Osteocyte (in vitro differentiated cells): ENCODE measurements at regions not wholly inside any gene's neighbourhood (a gene's known extent, or its start where the extent isn't known, plus 50 kb on each side); places are given as distances from the start of the nearest gene placed in this dataset.

Source experiments
- DNase-seq: peaks from one replicate; pipeline ENCODE4 v3.0.0; 2021; ENCODE audit warnings: mixed read lengths; ENCODE audit not compliant: unreplicated experiment; ENCODE audit errors: extremely low spot score
- H3K27ac Mint-ChIP-seq: one replicate; pipeline ENCODE4 v1.8.0; 2021; ENCODE audit warnings: mild to moderate bottlenecking, mixed read lengths; ENCODE audit not compliant: unreplicated experiment
- H3K27me3 Mint-ChIP-seq: one replicate; pipeline ENCODE4 v1.8.0; 2021; ENCODE audit warnings: mixed read lengths; ENCODE audit not compliant: unreplicated experiment
- H3K36me3 Mint-ChIP-seq: one replicate; pipeline ENCODE4 v1.8.0; 2021; ENCODE audit warnings: mixed read lengths; ENCODE audit not compliant: unreplicated experiment
- H3K4me1 Mint-ChIP-seq: one replicate; pipeline ENCODE4 v1.8.0; 2021; ENCODE audit warnings: mixed read lengths; ENCODE audit not compliant: unreplicated experiment
- H3K4me3 Mint-ChIP-seq: one replicate; pipeline ENCODE4 v1.8.0; 2021; ENCODE audit warnings: mild to moderate bottlenecking, moderate library complexity, mixed read lengths; ENCODE audit not compliant: unreplicated experiment
- H3K9me3 Mint-ChIP-seq: one replicate; pipeline ENCODE4 v1.8.0; 2021; ENCODE audit warnings: mixed read lengths; ENCODE audit not compliant: unreplicated experiment
- TF ChIP-seq, protein P1 (sequence below): fragments of 200-600 bp; sonication (generic); IDR thresholded peaks from 2 replicates; pipeline ENCODE4 v1.5.0; 2021; ENCODE audit warnings: antibody characterized with exemption, mild to moderate bottlenecking, moderate library complexity

DNA sequence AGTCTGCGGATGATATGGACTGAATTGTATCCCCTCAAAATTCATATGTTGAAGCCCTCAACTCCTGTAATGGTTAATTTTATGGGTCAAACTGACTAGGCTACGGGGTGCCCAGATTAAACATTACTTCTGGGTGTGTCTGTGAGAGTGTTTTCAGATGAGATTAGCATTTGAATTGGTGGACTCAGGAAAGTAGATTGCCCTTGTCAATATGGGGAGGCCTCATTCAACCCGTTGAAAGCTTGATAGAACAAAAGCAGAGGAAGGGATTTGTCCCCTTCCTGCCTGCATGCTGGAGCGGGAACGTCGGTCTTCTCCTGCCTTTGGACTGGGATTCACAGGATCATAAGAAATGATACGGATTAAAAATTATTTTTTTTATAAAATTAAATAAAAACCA is 84.5 kb downstream of the BBS10 start:
- Mint-ChIP-seq H3K27me3 (no peaks in the 10 kb centered on the region), H3K4me1 (peaks cover 49% of the 10 kb centered on the region), H3K4me3 (no peak overlapping the region), H3K9me3 (peaks cover 8% of the 10 kb centered on the region), H3K36me3 (no peaks in the 10 kb centered on the region), H3K27ac (no peak overlapping the region)
- no peak for DNase-seq
- TF ChIP-seq, protein P1, sequence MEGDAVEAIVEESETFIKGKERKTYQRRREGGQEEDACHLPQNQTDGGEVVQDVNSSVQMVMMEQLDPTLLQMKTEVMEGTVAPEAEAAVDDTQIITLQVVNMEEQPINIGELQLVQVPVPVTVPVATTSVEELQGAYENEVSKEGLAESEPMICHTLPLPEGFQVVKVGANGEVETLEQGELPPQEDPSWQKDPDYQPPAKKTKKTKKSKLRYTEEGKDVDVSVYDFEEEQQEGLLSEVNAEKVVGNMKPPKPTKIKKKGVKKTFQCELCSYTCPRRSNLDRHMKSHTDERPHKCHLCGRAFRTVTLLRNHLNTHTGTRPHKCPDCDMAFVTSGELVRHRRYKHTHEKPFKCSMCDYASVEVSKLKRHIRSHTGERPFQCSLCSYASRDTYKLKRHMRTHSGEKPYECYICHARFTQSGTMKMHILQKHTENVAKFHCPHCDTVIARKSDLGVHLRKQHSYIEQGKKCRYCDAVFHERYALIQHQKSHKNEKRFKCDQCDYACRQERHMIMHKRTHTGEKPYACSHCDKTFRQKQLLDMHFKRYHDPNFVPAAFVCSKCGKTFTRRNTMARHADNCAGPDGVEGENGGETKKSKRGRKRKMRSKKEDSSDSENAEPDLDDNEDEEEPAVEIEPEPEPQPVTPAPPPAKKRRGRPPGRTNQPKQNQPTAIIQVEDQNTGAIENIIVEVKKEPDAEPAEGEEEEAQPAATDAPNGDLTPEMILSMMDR, result no peak

DNA sequence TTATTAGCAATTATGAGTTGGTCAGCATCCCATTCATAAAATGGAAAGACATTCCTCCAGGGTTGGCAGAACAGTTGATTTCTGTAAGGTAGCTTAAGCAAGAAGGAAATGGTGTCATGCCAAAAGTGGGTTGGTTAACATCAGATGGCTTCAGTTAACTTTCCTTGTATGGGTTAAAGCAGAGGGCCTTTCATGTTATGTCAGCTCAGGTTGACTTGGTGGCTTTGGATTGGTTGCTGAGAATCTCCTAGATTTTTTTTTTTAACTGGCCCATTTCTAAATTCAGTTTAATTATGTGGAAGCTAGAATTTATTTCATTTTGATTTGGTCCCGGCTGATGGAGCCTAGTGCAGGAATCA is 87.8 kb downstream of the BBS10 start:
- peak overlapping the region; percentile 69 for H3K4me3 Mint-ChIP-seq
- H3K9me3 Mint-ChIP-seq, result peaks cover 8% of the 10 kb centered on the region
- H3K36me3 Mint-ChIP-seq, result no peaks in the 10 kb centered on the region
- H3K27me3 Mint-ChIP-seq, result no peaks in the 10 kb centered on the region
- H3K4me1 Mint-ChIP-seq, result peaks cover 30% of the 10 kb centered on the region
- DNase-seq, result no peak
- TF ChIP-seq, protein P1, result no peak
- peak overlapping the region; percentile 92 for H3K27ac Mint-ChIP-seq

DNA sequence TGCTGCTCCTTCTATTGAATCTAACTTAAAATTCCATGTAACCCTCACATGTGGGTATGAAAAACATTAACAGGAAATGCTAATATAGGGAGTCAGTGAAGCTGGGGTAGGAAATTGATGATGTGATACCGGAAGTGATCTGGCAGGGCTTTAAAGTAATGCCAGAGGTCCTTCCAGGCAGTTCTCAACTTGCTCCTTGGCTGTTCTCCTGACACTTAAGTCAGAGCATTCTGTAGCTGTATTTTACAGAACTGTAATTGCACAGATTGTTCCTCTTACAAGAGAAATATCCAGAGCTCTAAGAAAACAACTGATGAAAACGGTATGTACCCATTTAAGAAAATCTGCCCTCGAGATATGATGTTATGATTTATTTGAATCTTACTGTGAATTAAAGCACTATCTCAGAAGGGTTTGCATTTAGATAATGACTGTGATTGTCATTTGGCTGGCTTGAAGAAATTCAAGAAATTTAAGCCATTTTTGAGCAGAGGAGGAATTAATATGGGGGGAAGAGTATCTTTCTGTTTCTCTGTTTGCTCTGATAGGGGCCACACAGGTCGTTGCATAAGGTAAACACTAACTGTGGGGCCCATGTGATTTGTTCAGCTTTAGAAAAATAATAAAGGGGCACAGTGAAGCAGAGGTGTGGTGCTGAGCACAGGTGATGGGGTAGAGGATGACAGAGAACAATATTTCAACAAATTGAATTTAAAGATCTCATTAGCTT is 88.4 kb downstream of the BBS10 start:
- H3K27me3 Mint-ChIP-seq, result no peaks in the 10 kb centered on the region
- H3K9me3 Mint-ChIP-seq, result peaks cover 8% of the 10 kb centered on the region
- no peaks in the 10 kb centered on the region for H3K36me3 Mint-ChIP-seq
- H3K27ac Mint-ChIP-seq, result peak overlapping the region; percentile 92
- peak overlapping the region; percentile 69 for H3K4me3 Mint-ChIP-seq
- DNase-seq, result no peak
- peaks cover 30% of the 10 kb centered on the region for H3K4me1 Mint-ChIP-seq
- TF ChIP-seq, protein P1, result no peak

DNA sequence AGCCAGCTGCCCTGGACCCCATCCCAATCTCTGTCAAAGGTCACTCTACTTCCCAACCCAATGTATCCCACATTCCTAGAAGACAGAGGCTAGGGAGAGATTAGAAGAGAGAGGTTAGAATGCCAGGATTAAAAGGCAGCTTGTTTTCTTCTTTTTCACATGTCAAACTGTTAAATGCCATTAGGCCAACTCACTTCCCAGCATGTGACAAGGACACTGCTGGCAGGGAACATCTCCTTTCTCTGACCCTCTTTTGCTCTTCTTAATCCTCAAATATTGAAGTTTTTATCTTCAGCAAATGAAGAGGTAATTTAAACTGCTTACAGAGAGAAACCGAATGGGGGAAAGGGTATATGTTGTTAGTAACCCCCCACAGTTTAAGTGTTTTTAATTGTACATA is 89.1 kb downstream of the BBS10 start:
- H3K9me3 Mint-ChIP-seq, result peaks cover 8% of the 10 kb centered on the region
- peak overlapping the region; percentile 4 for H3K4me3 Mint-ChIP-seq
- H3K36me3 Mint-ChIP-seq, result no peaks in the 10 kb centered on the region
- H3K27ac Mint-ChIP-seq, result peak overlapping the region; percentile 92
- peaks cover 30% of the 10 kb centered on the region for H3K4me1 Mint-ChIP-seq
- TF ChIP-seq, protein P1, result no peak
- no peaks in the 10 kb centered on the region for H3K27me3 Mint-ChIP-seq
- DNase-seq, result no peak

DNA sequence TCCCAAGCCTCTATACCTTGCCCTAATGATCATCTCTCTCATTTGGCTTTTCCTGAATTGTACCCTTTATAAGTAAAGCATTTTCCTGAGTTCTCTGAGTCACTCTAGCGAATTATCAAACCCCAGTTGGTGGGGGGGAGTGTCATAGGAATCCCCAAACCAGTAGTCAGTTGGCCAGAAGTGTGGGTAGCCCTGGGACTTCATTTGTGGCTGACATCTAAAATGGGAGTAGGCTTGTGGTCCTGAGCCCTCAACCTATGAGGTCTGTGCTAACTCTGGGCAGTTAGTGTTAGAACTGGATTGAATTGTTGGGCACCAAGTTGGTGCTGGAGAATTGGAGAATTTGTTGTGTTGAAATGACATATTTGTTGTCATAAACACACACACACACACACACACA is 91.3 kb downstream of the BBS10 start:
- no peak overlapping the region for H3K27ac Mint-ChIP-seq

More for the DNA sequence above, 91.3 kb downstream of the BBS10 start:
- Mint-ChIP-seq H3K27me3 (no peaks in the 10 kb centered on the region), H3K36me3 (no peaks in the 10 kb centered on the region), H3K4me1 (peaks cover 30% of the 10 kb centered on the region), H3K9me3 (peaks cover 5% of the 10 kb centered on the region), H3K4me3 (no peak overlapping the region)
- no peak for DNase-seq
- TF ChIP-seq, protein P1, result no peak
